Small intestine (tissue), 7 donors: ENCODE measurements at regions not wholly inside any gene's neighbourhood (a gene's known extent, or its start where the extent isn't known, plus 50 kb on each side); places are given as distances from the start of the nearest gene placed in this dataset.
"Not testable (repeated sequence)": the region's sequence is repeated elsewhere in the genome, so short reads cannot be mapped to it uniquely, and the experiment has no call there.

Experiments used
- DNase-seq, 2 donors: peaks; one replicate each; pipeline versions ENCODE4 v3.0.0 to v3.0.0-alpha.2; 2013
- FAIRE-seq: peaks from 2 replicates; lab custom pipeline; 2012; peaks lifted over from hg19 to GRCh38; lab: Jason Lieb, UNC
- H3K27ac ChIP-seq, 3 donors: one replicate each; pipeline ENCODE4 v1.5.1; 2013; ENCODE audit warnings: low read length in 2 of 3, mild to moderate bottlenecking in 2 of 3, control low read depth in 1 of 3, inconsistent platforms in 1 of 3, low read depth in 1 of 3, moderate library complexity in 1 of 3
- H3K27me3 ChIP-seq, 3 donors: one replicate each; pipeline ENCODE4 v1.6.1; 2013; ENCODE audit warnings: low read length in 3 of 3, inconsistent platforms in 1 of 3; ENCODE audit not compliant: control insufficient read depth in 3 of 3, insufficient read depth in 3 of 3
- H3K36me3 ChIP-seq, 3 donors: one replicate each; pipeline ENCODE4 v1.6.1; 2013; ENCODE audit warnings: low read length in 3 of 3, inconsistent platforms in 1 of 3, low read depth in 1 of 3, mild to moderate bottlenecking in 1 of 3, moderate library complexity in 1 of 3; ENCODE audit not compliant: control insufficient read depth in 3 of 3, insufficient read depth in 2 of 3
- H3K4me1 ChIP-seq, 3 donors: one replicate each; pipeline ENCODE4 v1.6.1; 2013; ENCODE audit warnings: low read length in 2 of 3, inconsistent platforms in 1 of 3, low read depth in 1 of 3, mild to moderate bottlenecking in 1 of 3, moderate library complexity in 1 of 3; ENCODE audit not compliant: control insufficient read depth in 3 of 3, insufficient read depth in 2 of 3
- H3K4me3 ChIP-seq, 3 donors: one replicate each; pipeline ENCODE4 v1.5.1; 2013; ENCODE audit warnings: low read length in 3 of 3, control low read depth in 1 of 3, inconsistent platforms in 1 of 3, low read depth in 1 of 3, mild to moderate bottlenecking in 1 of 3, moderate library complexity in 1 of 3
- H3K9me3 ChIP-seq, 2 donors: one replicate each; pipeline ENCODE4 v1.6.1; 2013; ENCODE audit warnings: low read depth in 1 of 2, low read length in 1 of 2; ENCODE audit not compliant: control insufficient read depth in 2 of 2, insufficient read depth in 1 of 2
- WGBS, 3 donors: extraction: QIAGEN DNeasy Blood & Tissue Kit; methylation state at CpG; one replicate each; pipeline ENCODE4 v1.1.7; 2013; 5-methylcytosine and 5-hydroxymethylcytosine counted together
- donor health status: healthy with polysubstance abuse.
- donor health status: control.
- donor health status: control.
- donor health status: Bipolar disorder and iron deficiency.
- donor health status: healthy.

- FAIRE-seq, result not testable (repeated sequence)
Measured at GRCh38 chr3:153058031-153058688, 103.9 kb upstream of the RAP2B start.

GRCh38 chr3:153060346-153060745, 101.7 kb upstream of the RAP2B start:
- Histone ChIP-seq H3K9me3 (peaks cover 0 to 3% of the 10 kb centered on the region in 2 donors), H3K4me3 (no peak overlapping the region), H3K27ac (no peak overlapping the region), H3K4me1 (no peaks in the 10 kb centered on the region), H3K27me3 (no peaks in the 10 kb centered on the region), H3K36me3 (no peaks in the 10 kb centered on the region)
- FAIRE-seq (no peak), DNase-seq (no peak)
- 67 to 73% (median 70%) methylated on average over 5 of the region's 5 CpGs for WGBS, 3 donors

More at GRCh38 chr3:153058031-153058688, 103.9 kb upstream of the RAP2B start:
- not testable (repeated sequence) for H3K9me3 ChIP-seq, DNase-seq, H3K4me1 ChIP-seq, H3K27ac ChIP-seq, H3K36me3 ChIP-seq, H3K4me3 ChIP-seq, H3K27me3 ChIP-seq
- 73 to 83% (median 74%) methylated on average over 6 of the region's 6 CpGs for WGBS, 3 donors

DNA sequence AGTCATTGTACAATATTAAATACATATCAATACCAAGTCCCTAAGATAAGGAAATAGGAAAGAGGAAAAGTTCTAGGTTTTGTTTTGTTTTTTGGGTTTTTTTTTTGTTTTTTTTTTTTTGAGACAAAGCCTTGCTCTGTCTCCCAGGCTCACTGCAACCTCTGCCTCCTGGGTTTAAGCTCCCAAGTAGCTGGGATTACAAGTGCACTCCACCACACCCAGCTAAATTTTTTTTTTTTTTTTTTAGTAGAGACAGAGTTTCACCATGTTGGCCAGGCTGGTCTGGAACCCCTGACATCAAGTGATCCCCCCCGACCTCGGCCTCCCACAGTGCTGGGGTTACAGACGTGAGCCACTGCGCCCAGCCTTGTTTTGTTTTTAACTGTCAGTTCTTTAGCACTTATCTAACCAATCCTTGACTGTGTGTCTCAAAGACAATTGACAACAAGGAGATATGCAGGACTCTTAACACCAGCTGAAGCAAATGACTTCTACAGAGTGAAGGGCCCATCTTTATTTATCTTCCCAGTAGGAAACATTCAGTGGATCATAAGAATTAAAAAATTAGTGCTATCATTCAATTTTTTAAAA, 100.0 kb upstream of the RAP2B start:
- Histone ChIP-seq H3K9me3 (peaks cover 0 to 3% of the 10 kb centered on the region in 2 donors), H3K4me3 (no peak overlapping the region), H3K27me3 (no peaks in the 10 kb centered on the region), H3K36me3 (no peaks in the 10 kb centered on the region), H3K4me1 (no peaks in the 10 kb centered on the region), H3K27ac (no peak overlapping the region)
- DNase-seq (no peak), FAIRE-seq (no peak)
- 83 to 93% (median 84%) methylated on average over 4 of the region's 4 CpGs for WGBS, 3 donors

DNA sequence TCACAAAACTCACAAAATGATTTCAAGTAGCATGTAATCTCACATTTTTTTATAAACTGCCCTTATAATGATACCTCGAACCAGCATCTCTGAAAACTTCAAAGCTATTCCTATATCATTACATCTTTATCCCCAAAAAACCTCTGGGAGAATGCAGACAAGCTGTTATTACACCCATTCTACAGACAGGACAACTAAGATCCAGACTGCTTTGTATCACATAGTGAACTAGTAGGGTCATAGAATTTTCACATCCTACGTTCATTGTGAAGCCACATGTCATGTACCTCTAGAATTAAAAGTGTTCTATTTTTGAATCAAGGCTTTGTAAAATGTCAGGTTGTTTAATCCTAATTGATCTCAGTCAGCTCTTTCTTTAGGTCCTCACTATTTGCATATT, 98.7 kb upstream of the RAP2B start:
- Histone ChIP-seq H3K4me1 (no peaks in the 10 kb centered on the region), H3K4me3 (no peak overlapping the region), H3K9me3 (peaks cover 0 to 3% of the 10 kb centered on the region in 2 donors), H3K36me3 (no peaks in the 10 kb centered on the region), H3K27me3 (no peaks in the 10 kb centered on the region), H3K27ac (no peak overlapping the region)
- DNase-seq (no peak), FAIRE-seq (no peak)
- WGBS, 3 donors, result 79 to 86% (median 81%) methylated on average over 2 of the region's 2 CpGs

GRCh38 chr3:153066983-153067382, 95.0 kb upstream of the RAP2B start:
- no peak overlapping the region for H3K4me3 ChIP-seq
- H3K4me1 ChIP-seq, result no peaks in the 10 kb centered on the region
- no peaks in the 10 kb centered on the region for H3K9me3 ChIP-seq
- DNase-seq (no peak), FAIRE-seq (no peak)
- WGBS, 3 donors, result 93 to 96% (median 93%) methylated on average over 12 of the region's 12 CpGs
- H3K36me3 ChIP-seq, result no peaks in the 10 kb centered on the region
- H3K27me3 ChIP-seq, result no peaks in the 10 kb centered on the region
- H3K27ac ChIP-seq, result no peak overlapping the region

- Histone ChIP-seq H3K4me3 (no peak overlapping the region), H3K4me1 (no peaks in the 10 kb centered on the region), H3K36me3 (no peaks in the 10 kb centered on the region), H3K27ac (no peak overlapping the region), H3K27me3 (no peaks in the 10 kb centered on the region), H3K9me3 (no peaks in the 10 kb centered on the region)
- FAIRE-seq (no peak), DNase-seq (no peak)
- WGBS, 3 donors, result 22 to 41% (median 34%) methylated on average over 5 of the region's 5 CpGs
Measured at GRCh38 chr3:153069598-153070510, 92.2 kb upstream of the RAP2B start.

GRCh38 chr3:153070511-153070868, 91.5 kb upstream of the RAP2B start:
- Histone ChIP-seq H3K4me3 (no peak overlapping the region), H3K27ac (no peak overlapping the region), H3K4me1 (no peaks in the 10 kb centered on the region), H3K27me3 (no peaks in the 10 kb centered on the region), H3K36me3 (no peaks in the 10 kb centered on the region), H3K9me3 (no peaks in the 10 kb centered on the region)
- DNase-seq (no peak), FAIRE-seq (no peak)
- 45 to 76% (median 69%) methylated on average over 1 of the region's 1 CpG for WGBS, 3 donors

DNA sequence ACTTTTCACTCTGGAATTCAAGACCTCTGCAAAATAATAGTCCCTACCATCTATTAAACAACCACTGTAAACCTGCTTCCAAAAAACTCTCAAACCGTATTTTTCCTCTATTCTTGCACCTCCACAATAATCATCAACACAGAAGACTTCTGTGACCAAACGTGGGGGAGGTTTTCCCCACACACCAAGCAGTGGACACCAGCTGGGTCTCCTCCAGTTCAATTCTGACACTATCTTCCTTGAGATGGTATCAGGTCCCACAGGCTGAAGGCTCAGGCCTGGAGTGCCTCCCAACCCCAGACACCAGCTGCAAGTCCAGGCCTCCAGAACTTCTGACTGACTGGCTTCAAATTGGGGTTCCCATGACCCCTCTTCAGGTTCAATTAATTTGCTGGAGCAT, 89.6 kb upstream of the RAP2B start:
- H3K36me3 ChIP-seq, result no peaks in the 10 kb centered on the region
- FAIRE-seq (no peak), DNase-seq (no peak)
- no peaks in the 10 kb centered on the region for H3K9me3 ChIP-seq
- WGBS, 3 donors, result 72 to 88% (median 76%) methylated on average over 2 of the region's 2 CpGs
- no peaks in the 10 kb centered on the region for H3K27me3 ChIP-seq
- H3K27ac ChIP-seq, result no peak overlapping the region
- no peak overlapping the region for H3K4me3 ChIP-seq
- H3K4me1 ChIP-seq, result no peaks in the 10 kb centered on the region
